T-helper 1 cell treated with Interleukin-12 subunit alpha and Interleukin-12 subunit beta and Interleukin-4 antibody, amounts not matched to agents 30 μg/mL and 1 μg/mL, for 36 hours (primary cell): ENCODE measurements at regions not wholly inside any gene's neighbourhood (a gene's known extent, or its start where the extent isn't known, plus 50 kb on each side); places are given as distances from the start of the nearest gene placed in this dataset.
"Not testable (repeated sequence)": the region's sequence is repeated elsewhere in the genome, so short reads cannot be mapped to it uniquely, and the experiment has no call there.

ENCODE experiments used
- H3K27ac Mint-ChIP-seq: one replicate; pipeline ENCODE4 v1.8.0; 2021; ENCODE audit warnings: mild to moderate bottlenecking, mixed read lengths
- H3K27me3 Mint-ChIP-seq: one replicate; pipeline ENCODE4 v1.8.0; 2021; ENCODE audit warnings: low read depth, mixed read lengths
- H3K36me3 Mint-ChIP-seq: one replicate; pipeline ENCODE4 v1.8.0; 2021; ENCODE audit warnings: low read depth, mixed read lengths
- H3K4me1 Mint-ChIP-seq: one replicate; pipeline ENCODE4 v1.8.0; 2021; ENCODE audit warnings: low read depth, mixed read lengths
- H3K4me3 Mint-ChIP-seq: one replicate; pipeline ENCODE4 v1.8.0; 2021; ENCODE audit warnings: mild to moderate bottlenecking, moderate library complexity, mixed read lengths
- H3K9me3 Mint-ChIP-seq: one replicate; pipeline ENCODE4 v1.8.0; 2021; ENCODE audit warnings: mixed read lengths

GRCh38 chrX:1852082-1852481, 237.2 kb downstream of the ASMT start:
- no peak overlapping the region for H3K4me3 Mint-ChIP-seq
- no peaks in the 10 kb centered on the region for H3K36me3 Mint-ChIP-seq
- no peaks in the 10 kb centered on the region for H3K27me3 Mint-ChIP-seq

DNA sequence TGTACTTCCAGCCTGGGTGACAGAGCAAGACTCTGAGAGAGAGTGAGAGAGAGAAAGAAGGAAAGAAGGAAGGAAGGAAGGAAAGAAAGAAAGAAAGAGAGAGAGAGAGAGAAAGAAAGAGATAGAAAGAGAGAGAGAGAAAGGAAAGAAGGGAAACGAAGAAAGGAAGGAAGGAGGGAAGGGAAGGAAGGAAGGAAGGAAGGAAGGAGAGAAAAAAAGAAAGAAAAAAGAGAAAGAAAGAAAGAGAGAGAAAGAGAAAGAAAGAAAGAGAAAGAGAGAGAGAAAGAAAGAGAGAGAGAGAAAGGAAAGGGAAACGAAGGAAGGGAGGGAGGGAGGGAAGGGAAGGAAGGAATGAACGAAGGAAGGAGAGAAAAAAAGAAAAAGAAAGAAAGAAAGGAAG, 238.6 kb downstream of the ASMT start:
- Mint-ChIP-seq H3K27me3 (no peaks in the 10 kb centered on the region), H3K27ac (no peak overlapping the region), H3K4me3 (no peak overlapping the region), H3K4me1 (no peaks in the 10 kb centered on the region), H3K36me3 (no peaks in the 10 kb centered on the region), H3K9me3 (no peaks in the 10 kb centered on the region)

More at GRCh38 chrX:1852082-1852481, 237.2 kb downstream of the ASMT start:
- Mint-ChIP-seq H3K27ac (no peak overlapping the region), H3K4me1 (no peaks in the 10 kb centered on the region), H3K9me3 (no peaks in the 10 kb centered on the region)

- H3K36me3 Mint-ChIP-seq = no peaks in the 10 kb centered on the region
- H3K9me3 Mint-ChIP-seq = no peaks in the 10 kb centered on the region
- H3K4me3 Mint-ChIP-seq = no peak overlapping the region
- no peaks in the 10 kb centered on the region for H3K4me1 Mint-ChIP-seq
- no peak overlapping the region for H3K27ac Mint-ChIP-seq
- H3K27me3 Mint-ChIP-seq = no peaks in the 10 kb centered on the region
Observed at GRCh38 chrX:1853916-1854315, 239.1 kb downstream of the ASMT start.

DNA sequence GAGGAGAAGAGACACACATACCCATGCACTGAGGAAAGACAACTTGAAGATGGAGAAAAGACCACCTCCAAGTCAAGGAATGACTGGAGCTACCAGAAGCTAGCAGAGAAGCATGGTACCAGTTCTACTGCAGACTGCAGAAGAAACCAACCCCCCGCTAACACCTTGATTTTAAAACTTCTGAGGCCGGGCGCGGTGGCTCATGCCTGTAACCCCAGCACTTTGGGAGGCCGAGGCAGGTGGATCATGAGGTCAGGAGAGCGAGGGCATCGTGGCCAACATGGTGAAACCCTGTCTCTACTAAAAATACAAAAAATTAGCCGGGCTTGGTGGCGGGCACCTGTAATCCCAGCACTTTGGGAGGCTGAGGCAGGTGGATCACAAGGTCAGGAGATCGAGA, 240.0 kb downstream of the ASMT start:
- not testable (repeated sequence) for H3K27ac Mint-ChIP-seq, H3K27me3 Mint-ChIP-seq, H3K4me1 Mint-ChIP-seq, H3K4me3 Mint-ChIP-seq, H3K36me3 Mint-ChIP-seq, H3K9me3 Mint-ChIP-seq

GRCh38 chrX:1859266-1859665, 244.4 kb downstream of the ASMT start:
- not testable (repeated sequence) for H3K27me3 Mint-ChIP-seq, H3K9me3 Mint-ChIP-seq, H3K4me1 Mint-ChIP-seq, H3K36me3 Mint-ChIP-seq, H3K27ac Mint-ChIP-seq, H3K4me3 Mint-ChIP-seq

- no peak overlapping the region for H3K27ac Mint-ChIP-seq
- no peak overlapping the region for H3K4me3 Mint-ChIP-seq
- peaks cover 9% of the 10 kb centered on the region for H3K9me3 Mint-ChIP-seq
- H3K4me1 Mint-ChIP-seq = no peaks in the 10 kb centered on the region
- no peaks in the 10 kb centered on the region for H3K27me3 Mint-ChIP-seq
- no peaks in the 10 kb centered on the region for H3K36me3 Mint-ChIP-seq
Observed at GRCh38 chrX:1860936-1861594, 246.2 kb downstream of the ASMT start.

DNA sequence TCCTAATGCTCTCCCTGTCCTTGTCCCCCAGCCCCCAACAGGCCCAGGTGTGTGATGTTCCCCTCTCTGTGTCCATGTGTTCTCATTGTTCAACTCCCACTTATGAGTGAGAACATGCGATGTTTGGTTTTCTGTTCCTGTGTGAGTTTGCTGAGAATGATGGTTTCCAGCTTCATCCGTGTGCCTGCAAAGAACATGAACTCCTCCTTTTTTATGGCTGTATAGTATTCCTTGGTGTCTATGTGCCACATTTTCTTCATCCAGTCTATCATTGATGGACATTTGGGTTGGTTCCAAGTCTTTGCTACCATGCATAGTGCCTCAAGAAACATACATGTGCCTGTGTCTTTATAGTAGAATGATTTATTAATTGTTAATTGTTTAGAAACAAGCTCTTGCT, 249.1 kb downstream of the ASMT start:
- not testable (repeated sequence) for H3K9me3 Mint-ChIP-seq, H3K27me3 Mint-ChIP-seq, H3K4me3 Mint-ChIP-seq, H3K4me1 Mint-ChIP-seq, H3K27ac Mint-ChIP-seq, H3K36me3 Mint-ChIP-seq

- H3K27me3 Mint-ChIP-seq = no peaks in the 10 kb centered on the region
- H3K36me3 Mint-ChIP-seq = no peaks in the 10 kb centered on the region
- H3K4me1 Mint-ChIP-seq = no peaks in the 10 kb centered on the region
- H3K9me3 Mint-ChIP-seq = peaks cover 15% of the 10 kb centered on the region
- H3K4me3 Mint-ChIP-seq = no peak overlapping the region
- H3K27ac Mint-ChIP-seq = no peak overlapping the region
Observed at GRCh38 chrX:1870421-1870820, 255.6 kb downstream of the ASMT start.

DNA sequence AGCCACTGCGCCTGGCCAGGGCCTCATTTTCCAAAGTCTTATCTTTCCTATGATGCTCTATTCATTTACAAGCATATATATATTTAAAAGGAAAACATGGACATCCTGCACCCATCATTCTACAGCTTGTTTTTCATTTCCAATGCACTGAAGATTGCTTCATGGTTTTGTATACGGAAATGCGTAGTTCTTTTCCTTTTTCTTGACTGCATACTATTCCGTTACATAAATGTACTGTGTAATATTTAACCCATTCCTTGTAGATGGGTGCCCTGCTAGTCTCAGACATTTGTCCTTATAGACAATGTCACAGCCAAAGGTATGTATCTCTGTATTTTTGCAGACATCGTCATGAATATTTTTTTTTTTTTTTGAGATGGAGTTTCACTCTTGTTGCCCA, 257.0 kb downstream of the ASMT start:
- H3K27ac Mint-ChIP-seq = no peak overlapping the region
- no peaks in the 10 kb centered on the region for H3K27me3 Mint-ChIP-seq
- H3K4me1 Mint-ChIP-seq = no peaks in the 10 kb centered on the region
- H3K9me3 Mint-ChIP-seq = peaks cover 19% of the 10 kb centered on the region
- peaks cover 1% of the 10 kb centered on the region for H3K36me3 Mint-ChIP-seq
- H3K4me3 Mint-ChIP-seq = no peak overlapping the region

GRCh38 chrX:1873671-1874070, 258.8 kb downstream of the ASMT start:
- Mint-ChIP-seq H3K9me3 (peaks cover 30% of the 10 kb centered on the region), H3K4me1 (no peaks in the 10 kb centered on the region), H3K27me3 (no peaks in the 10 kb centered on the region), H3K36me3 (peaks cover 3% of the 10 kb centered on the region), H3K27ac (no peak overlapping the region), H3K4me3 (no peak overlapping the region)

DNA sequence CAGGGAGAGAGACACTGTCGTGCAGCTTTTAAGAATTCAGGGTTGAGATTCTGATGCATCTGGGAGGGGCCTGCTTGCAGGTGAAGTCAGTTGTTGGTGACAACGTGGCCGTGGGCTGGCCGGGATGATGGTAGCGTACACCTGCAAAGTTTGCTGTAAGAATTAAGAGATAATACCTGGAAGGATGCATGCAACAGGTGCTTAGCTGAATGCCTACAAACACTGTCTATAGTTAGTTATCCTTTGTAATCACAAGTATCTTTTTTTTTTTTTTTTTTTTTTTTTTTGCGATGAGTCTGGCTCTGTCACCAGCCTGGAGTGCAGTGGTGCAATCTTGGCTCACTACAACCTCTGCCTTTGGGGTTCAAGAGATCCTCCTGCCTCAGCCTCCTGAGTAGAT, 259.6 kb downstream of the ASMT start:
- Mint-ChIP-seq H3K27ac (no peak overlapping the region), H3K4me3 (no peak overlapping the region), H3K36me3 (peaks cover 3% of the 10 kb centered on the region), H3K27me3 (no peaks in the 10 kb centered on the region), H3K4me1 (no peaks in the 10 kb centered on the region), H3K9me3 (peaks cover 30% of the 10 kb centered on the region)

- H3K9me3 Mint-ChIP-seq = peaks cover 32% of the 10 kb centered on the region
- peaks cover 3% of the 10 kb centered on the region for H3K36me3 Mint-ChIP-seq
Observed at GRCh38 chrX:1874899-1875298, 260.0 kb downstream of the ASMT start.

DNA sequence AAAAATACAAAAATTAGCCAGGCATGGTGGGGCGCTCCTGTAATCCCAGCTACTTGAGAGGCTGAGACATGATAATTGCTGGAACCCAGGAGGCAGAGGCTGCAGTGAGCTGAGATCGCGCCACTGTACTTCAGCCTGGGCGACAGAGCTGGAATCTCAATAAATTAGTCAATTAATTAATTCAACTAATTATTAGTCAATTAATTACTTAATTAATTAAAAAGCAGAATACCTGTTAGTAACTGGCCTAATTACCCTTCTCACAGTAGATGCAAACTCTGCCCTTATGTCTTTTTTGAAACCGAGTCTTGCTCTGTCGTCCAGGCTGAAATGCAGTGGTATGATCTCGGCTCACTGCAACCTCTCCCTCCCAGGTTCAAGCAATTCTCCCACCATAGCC, 261.2 kb downstream of the ASMT start:
- Mint-ChIP-seq H3K36me3 (peaks cover 3% of the 10 kb centered on the region), H3K4me1 (no peaks in the 10 kb centered on the region), H3K4me3 (no peak overlapping the region), H3K27ac (no peak overlapping the region), H3K27me3 (no peaks in the 10 kb centered on the region), H3K9me3 (peaks cover 39% of the 10 kb centered on the region)

More at GRCh38 chrX:1874899-1875298, 260.0 kb downstream of the ASMT start:
- no peak overlapping the region for H3K27ac Mint-ChIP-seq
- H3K4me3 Mint-ChIP-seq = no peak overlapping the region
- no peaks in the 10 kb centered on the region for H3K27me3 Mint-ChIP-seq
- no peaks in the 10 kb centered on the region for H3K4me1 Mint-ChIP-seq

- no peaks in the 10 kb centered on the region for H3K27me3 Mint-ChIP-seq
- peaks cover 40% of the 10 kb centered on the region for H3K9me3 Mint-ChIP-seq
- H3K4me1 Mint-ChIP-seq = no peaks in the 10 kb centered on the region
- no peak overlapping the region for H3K4me3 Mint-ChIP-seq
- no peak overlapping the region for H3K27ac Mint-ChIP-seq
- H3K36me3 Mint-ChIP-seq = peaks cover 3% of the 10 kb centered on the region
Observed at GRCh38 chrX:1877780-1878179, 262.9 kb downstream of the ASMT start.

DNA sequence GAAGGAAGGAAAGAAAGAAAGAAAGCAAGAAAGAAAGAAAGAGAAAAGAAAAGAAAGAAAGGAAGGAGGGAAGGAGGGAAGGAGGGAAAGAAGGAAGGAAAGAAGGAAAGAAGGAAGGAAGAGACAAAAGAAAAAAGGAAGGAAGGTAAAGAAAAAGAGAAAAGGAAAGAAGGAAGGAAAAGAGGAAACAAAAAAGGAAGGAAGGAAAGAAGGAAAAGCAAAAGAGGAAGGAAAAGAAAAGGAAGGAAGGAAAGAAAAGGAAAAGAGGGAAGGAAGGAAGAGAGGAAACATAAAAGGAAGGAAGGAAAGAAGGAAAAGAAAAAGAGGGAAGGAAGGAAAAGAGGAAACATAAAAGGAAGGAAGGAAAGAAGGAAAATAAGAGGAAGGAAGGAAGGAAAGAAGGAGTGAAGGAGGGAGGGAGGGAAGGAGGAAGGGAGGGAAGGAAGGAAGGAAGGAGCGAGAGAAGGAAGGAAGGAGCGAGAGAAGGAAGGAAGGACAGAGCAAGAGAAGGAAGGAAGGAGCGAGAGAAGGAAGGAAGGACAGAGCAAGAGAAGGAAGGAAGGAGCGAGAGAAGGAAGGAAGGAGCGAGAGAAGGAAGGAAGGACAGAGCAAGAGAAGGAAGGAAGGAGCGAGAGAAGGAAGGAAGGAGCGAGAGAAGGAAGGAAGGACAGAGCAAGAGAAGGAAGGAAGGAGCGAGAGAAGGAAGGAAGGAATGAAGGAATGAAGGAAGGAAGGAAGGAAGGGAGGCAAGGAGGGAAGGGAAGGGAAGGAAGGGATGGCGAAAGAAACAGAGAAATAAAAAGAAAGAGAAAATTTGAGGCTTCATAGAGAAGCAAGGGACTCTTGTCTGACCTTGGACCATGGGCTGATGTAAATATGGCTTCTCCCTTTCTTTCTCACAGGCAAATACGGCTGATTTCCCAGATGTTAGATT, 266.3 kb downstream of the ASMT start:
- not testable (repeated sequence) for H3K27me3 Mint-ChIP-seq, H3K36me3 Mint-ChIP-seq, H3K27ac Mint-ChIP-seq, H3K4me1 Mint-ChIP-seq, H3K4me3 Mint-ChIP-seq
- H3K9me3 Mint-ChIP-seq = peaks cover 21% of the 10 kb centered on the region
